ENCODE measurements at regions not wholly inside any gene's neighbourhood (a gene's known extent, or its start where the extent isn't known, plus 50 kb on each side); places are given as distances from the start of the nearest gene placed in this dataset.

DNA sequence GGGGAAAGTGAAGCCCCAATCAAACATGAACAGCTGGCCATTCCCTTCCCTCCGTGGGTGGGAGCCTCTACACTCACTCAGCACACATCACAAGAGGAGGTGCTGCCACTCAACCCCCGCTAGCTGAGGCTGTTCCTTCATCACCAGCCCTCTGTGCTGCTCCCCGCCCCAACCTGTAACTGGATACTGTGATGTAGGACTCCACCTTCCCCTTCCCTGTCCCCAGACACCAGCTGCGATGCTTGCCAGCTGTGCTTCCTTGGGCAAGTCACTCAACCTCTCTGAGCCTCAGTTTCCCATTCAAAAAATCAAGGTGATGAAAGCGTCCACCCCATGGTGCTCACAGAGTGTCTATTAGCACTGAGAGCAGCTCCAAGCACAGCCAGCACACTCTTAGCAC, 273.2 kb downstream of the MRTFB start:
- intact Hi-C loops (cut with micrococcal nuclease), result no loop called here
- no peaks in the 10 kb centered on the region for H3K36me3 ChIP-seq (ENCODE audit: control insufficient read depth in 1 of 2, insufficient read depth in 2 of 2, low read length in 2 of 2)
- ATAC-seq (no peak), DNase-seq (ENCODE audit: low read depth, low spot score) (no peak)
- no peaks in the 10 kb centered on the region for H3K4me1 ChIP-seq (ENCODE audit: control insufficient read depth in 1 of 2, insufficient read depth in 2 of 2, low read length in 2 of 2)
- no TSS peak for BruUV-seq (replicated peaks)
- H3K9ac ChIP-seq (ENCODE audit: low read length), result no peak overlapping the region
- no peaks in the 10 kb centered on the region for H3K27me3 ChIP-seq (ENCODE audit: insufficient read depth, low read length)
- ChIA-PET RAD21 (ENCODE audit: low non-redundant PET in 1 of 2, low total read pairs in 2 of 2, uncharacterized antibody in 2 of 2, unreplicated experiment in 2 of 2) (no interaction called here), CTCF (no interaction called here), POLR2A (interaction anchor here (0.7 kb wide), 2 partner anchors 12 to 236 kb away, joined by 4 to 5 read pairs; no protein-coding TSS in a partner anchor)
- H3K9me3 ChIP-seq (ENCODE audit: control insufficient read depth in 1 of 2, insufficient read depth in 1 of 2, low read depth in 1 of 2, low read length in 2 of 2), result peaks cover 0 to 5% of the 10 kb centered on the region in 2 experiments; a peak in 1 of 4 replicates
- no peak overlapping the region for H3K27ac ChIP-seq (ENCODE audit: low read depth, low read length)
- H3K4me2 ChIP-seq (ENCODE audit: low read length), result no peak overlapping the region
- no peaks in the 10 kb centered on the region for H3K9me2 ChIP-seq (ENCODE audit: insufficient read depth)
- no peak for TF ChIP-seq ZNF274 (IDR thresholded peaks at IDR 0.05; ENCODE audit: low read depth, low read length)
- no peak for TF ChIP-seq ELF1 (IDR thresholded peaks at IDR 0.05; ENCODE audit: borderline replicate concordance, low read depth)
- TF ChIP-seq FOSL1 (IDR thresholded peaks at IDR 0.05; ENCODE audit: low read depth), result no peak
- TF ChIP-seq, protein P1, sequence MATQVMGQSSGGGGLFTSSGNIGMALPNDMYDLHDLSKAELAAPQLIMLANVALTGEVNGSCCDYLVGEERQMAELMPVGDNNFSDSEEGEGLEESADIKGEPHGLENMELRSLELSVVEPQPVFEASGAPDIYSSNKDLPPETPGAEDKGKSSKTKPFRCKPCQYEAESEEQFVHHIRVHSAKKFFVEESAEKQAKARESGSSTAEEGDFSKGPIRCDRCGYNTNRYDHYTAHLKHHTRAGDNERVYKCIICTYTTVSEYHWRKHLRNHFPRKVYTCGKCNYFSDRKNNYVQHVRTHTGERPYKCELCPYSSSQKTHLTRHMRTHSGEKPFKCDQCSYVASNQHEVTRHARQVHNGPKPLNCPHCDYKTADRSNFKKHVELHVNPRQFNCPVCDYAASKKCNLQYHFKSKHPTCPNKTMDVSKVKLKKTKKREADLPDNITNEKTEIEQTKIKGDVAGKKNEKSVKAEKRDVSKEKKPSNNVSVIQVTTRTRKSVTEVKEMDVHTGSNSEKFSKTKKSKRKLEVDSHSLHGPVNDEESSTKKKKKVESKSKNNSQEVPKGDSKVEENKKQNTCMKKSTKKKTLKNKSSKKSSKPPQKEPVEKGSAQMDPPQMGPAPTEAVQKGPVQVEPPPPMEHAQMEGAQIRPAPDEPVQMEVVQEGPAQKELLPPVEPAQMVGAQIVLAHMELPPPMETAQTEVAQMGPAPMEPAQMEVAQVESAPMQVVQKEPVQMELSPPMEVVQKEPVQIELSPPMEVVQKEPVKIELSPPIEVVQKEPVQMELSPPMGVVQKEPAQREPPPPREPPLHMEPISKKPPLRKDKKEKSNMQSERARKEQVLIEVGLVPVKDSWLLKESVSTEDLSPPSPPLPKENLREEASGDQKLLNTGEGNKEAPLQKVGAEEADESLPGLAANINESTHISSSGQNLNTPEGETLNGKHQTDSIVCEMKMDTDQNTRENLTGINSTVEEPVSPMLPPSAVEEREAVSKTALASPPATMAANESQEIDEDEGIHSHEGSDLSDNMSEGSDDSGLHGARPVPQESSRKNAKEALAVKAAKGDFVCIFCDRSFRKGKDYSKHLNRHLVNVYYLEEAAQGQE (IDR thresholded peaks at IDR 0.05; ENCODE audit: low read depth), result no peak
- TF ChIP-seq RAD21 (IDR thresholded peaks at IDR 0.05; ENCODE audit: low read depth), result no peak
- TF ChIP-seq, protein P2, sequence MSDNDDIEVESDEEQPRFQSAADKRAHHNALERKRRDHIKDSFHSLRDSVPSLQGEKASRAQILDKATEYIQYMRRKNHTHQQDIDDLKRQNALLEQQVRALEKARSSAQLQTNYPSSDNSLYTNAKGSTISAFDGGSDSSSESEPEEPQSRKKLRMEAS (IDR thresholded peaks at IDR 0.05), result no peak
- no peak for TF ChIP-seq EZH2 (IDR thresholded peaks at IDR 0.05)
- H4K20me1 ChIP-seq (ENCODE audit: insufficient read depth), result no peaks in the 10 kb centered on the region
- H2AFZ ChIP-seq (ENCODE audit: low read depth, low read length, poor library complexity, severe bottlenecking), result no peak overlapping the region
- H3K79me2 ChIP-seq (ENCODE audit: insufficient read depth, low read length), result no peaks in the 10 kb centered on the region
- H3K4me3 ChIP-seq (replicated peaks in 1 of 2; ENCODE audit: low read depth in 1 of 2, low read length in 2 of 2), result no peak overlapping the region
